Erythroblast (primary cell): ENCODE measurements at regions not wholly inside any gene's neighbourhood (a gene's known extent, or its start where the extent isn't known, plus 50 kb on each side); places are given as distances from the start of the nearest gene placed in this dataset.

Source experiments
- GATA1 ChIP-seq: IDR thresholded peaks from 2 replicates; pipeline ENCODE4 v1.6.1; 2011; ENCODE audit warnings: low read depth, mild to moderate bottlenecking, control low read depth, low read length, moderate library complexity
- POLR2A ChIP-seq: IDR thresholded peaks from 2 replicates; pipeline ENCODE4 v1.6.1; 2011; ENCODE audit warnings: mild to moderate bottlenecking, low read length

DNA sequence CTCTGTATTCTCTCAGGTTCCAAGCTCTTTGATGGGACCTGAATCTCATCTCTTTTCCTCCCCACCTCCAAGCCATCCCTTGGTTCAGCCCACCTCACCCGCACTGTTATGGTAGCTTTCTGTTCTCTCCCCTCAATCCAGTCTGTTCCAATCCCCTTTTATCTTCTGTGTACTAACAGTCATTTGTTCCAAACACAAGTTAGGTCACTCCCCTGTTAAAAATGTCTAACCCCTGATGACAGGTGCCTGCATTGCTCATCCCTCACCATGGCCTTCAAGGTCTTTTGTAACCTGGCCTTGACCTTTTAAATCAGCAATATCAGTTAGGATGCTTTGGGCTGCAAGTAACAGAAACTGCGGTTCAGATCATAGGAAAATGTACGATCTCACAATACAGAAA lies 74.8 kb downstream of the CYP26A1 start:
- TF ChIP-seq POLR2A (no peak), GATA1 (no peak)
